Colon (tissue), 2 donors: ENCODE measurements at regions not wholly inside any gene's neighbourhood (a gene's known extent, or its start where the extent isn't known, plus 50 kb on each side); places are given as distances from the start of the nearest gene placed in this dataset.

Experiments used
- FAIRE-seq: peaks from 2 replicates; lab custom pipeline; 2012; peaks lifted over from hg19 to GRCh38; lab: Jason Lieb, UNC
- donor health status: control.
- donor health status: control.

DNA sequence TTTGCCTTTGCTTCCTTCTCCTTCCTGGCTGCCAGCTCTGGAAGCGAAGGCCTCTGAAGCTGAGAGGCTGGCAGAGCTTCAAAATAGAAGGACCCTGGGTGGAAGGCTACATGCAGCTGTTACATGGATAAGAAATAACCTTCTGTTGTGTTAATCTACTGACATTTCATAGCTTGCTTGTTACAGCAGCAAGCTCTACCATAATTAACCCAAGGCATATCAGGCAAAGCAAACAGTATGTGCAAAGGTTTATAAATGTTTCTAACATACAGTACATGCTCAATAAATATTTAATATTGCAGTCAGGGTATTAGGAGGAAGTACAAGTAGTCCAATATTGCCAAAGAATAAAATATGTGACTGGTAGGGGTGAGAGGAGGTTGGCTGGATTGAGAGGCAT, 55.6 kb upstream of the MKLN1 start:
- FAIRE-seq: no peak

GRCh38 chr7:131274986-131275385, 52.7 kb upstream of the MKLN1 start:
- FAIRE-seq: no peak

- no peak for FAIRE-seq
Measured at GRCh38 chr7:131276190-131276589, 51.5 kb upstream of the MKLN1 start.

DNA sequence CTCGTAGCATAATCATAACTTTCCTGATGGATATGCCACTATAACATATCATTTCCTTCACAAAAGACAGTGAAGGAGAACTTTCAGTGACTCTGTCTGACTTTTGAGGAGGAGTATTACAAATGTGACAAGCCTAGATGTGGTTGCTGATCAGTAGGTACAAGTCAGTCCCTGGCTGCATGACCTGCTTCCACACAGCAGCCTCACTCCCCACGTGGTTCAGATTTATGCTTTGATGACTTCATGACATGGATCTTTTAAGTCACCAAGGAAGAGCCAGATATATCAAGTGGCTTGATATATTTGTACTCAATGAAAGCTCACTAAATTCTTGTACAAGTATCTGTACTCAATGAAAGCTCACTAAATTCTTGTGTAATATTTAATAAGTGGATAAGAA, 50.9 kb upstream of the MKLN1 start:
- FAIRE-seq: no peak
